HCT116 (cell line): ENCODE measurements at regions not wholly inside any gene's neighbourhood (a gene's known extent, or its start where the extent isn't known, plus 50 kb on each side); places are given as distances from the start of the nearest gene placed in this dataset.

Source experiments
- ATAC-seq: fragments of 200-7000 bp; cut with Tn5 transposase; 2 replicates; pipeline ENCODE4 v1.9.1; 2020; ENCODE audit warnings: mild to moderate bottlenecking, moderate library complexity
- BruUV-seq: library from RNA; stranded (reverse); fragments of 400-500 nt; replicated peaks from 2 replicates; lab custom pipeline; 2021; lab: Mats Ljungman, UMichigan
- CTCF ChIA-PET: fragments of 300-600 bp; sonication (Branson Sonifier 250); formaldehyde crosslinking; loops from one replicate; lab custom pipeline; 2021; ENCODE audit warnings: antibody characterized with exemption; lab: Charles Lee
- POLR2A ChIA-PET: fragments of 300-600, 350-600 bp; sonication (Branson Sonifier 250); formaldehyde crosslinking; loops from one replicate; lab custom pipeline; 2021; ENCODE audit warnings: antibody characterized with exemption; lab: Charles Lee
- RAD21 ChIA-PET, 2 experiments: fragments of 300-600 bp; sonication (Branson Sonifier 250); formaldehyde crosslinking; loops; one replicate each; lab custom pipeline; 2023; ENCODE audit warnings: low total read pairs in 2 of 2; ENCODE audit not compliant: uncharacterized antibody in 2 of 2, unreplicated experiment in 2 of 2, low non-redundant PET in 1 of 2; lab: Charles Lee
- DNase-seq: peaks from one replicate; pipeline ENCODE4 v3.0.0-alpha.2; 2010; ENCODE audit warnings: low read depth, low spot score
- H2AFZ ChIP-seq: fragments of 200-600 bp; shearing (Covaris generic), sonication (generic); 2 replicates; pipeline ENCODE4 v1.6.1; 2017; ENCODE audit warnings: low read depth, mixed run types, mixed read lengths, antibody characterized with exemption, low read length; ENCODE audit not compliant: poor library complexity, severe bottlenecking
- H3K27ac ChIP-seq: 2 replicates; pipeline ENCODE4 v1.5.1; 2012; ENCODE audit warnings: low read depth, low read length
- H3K27me3 ChIP-seq: fragments of 200-600 bp; sonication (generic); 2 replicates; pipeline ENCODE4 v1.6.1; 2016; ENCODE audit warnings: mixed run types, low read length, mixed read lengths; ENCODE audit not compliant: insufficient read depth
- H3K36me3 ChIP-seq, 2 experiments: fragments of 200-500 bp in 1 of 2; fragments of 200-600 bp in 1 of 2; sonication (Bioruptor generic) in 1 of 2; sonication (generic) in 1 of 2; 2 replicates each; pipeline versions ENCODE4 v1.5.1 to v1.6.1; 2014 to 2016; ENCODE audit warnings: low read length in 2 of 2, inconsistent platforms in 1 of 2, mixed read lengths in 1 of 2, mixed run types in 1 of 2; ENCODE audit not compliant: insufficient read depth in 2 of 2, control insufficient read depth in 1 of 2
- H3K4me1 ChIP-seq, 2 experiments: fragments of 200-600 bp in 1 of 2; sonication (generic) in 1 of 2; 2 replicates each; pipeline versions ENCODE4 v1.5.1 to v1.6.1; 2012 to 2017; ENCODE audit warnings: low read length in 2 of 2, inconsistent platforms in 1 of 2, mild to moderate bottlenecking in 1 of 2, mixed read lengths in 1 of 2, mixed run types in 1 of 2, moderate library complexity in 1 of 2; ENCODE audit not compliant: insufficient read depth in 2 of 2, control insufficient read depth in 1 of 2
- H3K4me2 ChIP-seq: fragments of 200-600 bp; sonication (generic); 2 replicates; pipeline ENCODE4 v1.6.1; 2017; ENCODE audit warnings: mixed run types, low read length, mixed read lengths
- H3K4me3 ChIP-seq, 2 experiments: fragments of 200-600 bp in 1 of 2; sonication (generic) in 1 of 2; replicated peaks in 1 of 2; 2 replicates each; pipeline ENCODE4 v1.5.1; 2011 to 2016; ENCODE audit warnings: low read length in 2 of 2, control low read depth in 1 of 2, low read depth in 1 of 2, mild to moderate bottlenecking in 1 of 2, mixed read lengths in 1 of 2, mixed run types in 1 of 2
- H3K79me2 ChIP-seq: fragments of 200-600 bp; sonication (generic); 2 replicates; pipeline ENCODE4 v1.6.1; 2017; ENCODE audit warnings: mild to moderate bottlenecking, mixed run types, low read length, moderate library complexity, mixed read lengths; ENCODE audit not compliant: insufficient read depth
- H3K9ac ChIP-seq: fragments of 200-600 bp; sonication (generic); 2 replicates; pipeline ENCODE4 v1.6.1; 2016; ENCODE audit warnings: low read length, mixed read lengths
- H3K9me2 ChIP-seq: fragments of 200-600 bp; sonication (generic), shearing (Covaris generic); 2 replicates; pipeline ENCODE4 v1.6.1; 2017; ENCODE audit warnings: mixed run types, mild to moderate bottlenecking, moderate library complexity; ENCODE audit not compliant: insufficient read depth
- H3K9me3 ChIP-seq, 2 experiments: fragments of 200-500 bp in 1 of 2; fragments of 200-600 bp in 1 of 2; sonication (Bioruptor generic) in 1 of 2; sonication (generic) in 1 of 2; 2 replicates each; pipeline ENCODE4 v1.6.1; 2014 to 2017; ENCODE audit warnings: low read length in 2 of 2, mixed read lengths in 2 of 2, inconsistent platforms in 1 of 2, low read depth in 1 of 2, mild to moderate bottlenecking in 1 of 2, mixed run types in 1 of 2, moderate library complexity in 1 of 2; ENCODE audit not compliant: control insufficient read depth in 1 of 2, insufficient read depth in 1 of 2
- H4K20me1 ChIP-seq: fragments of 200-600 bp; sonication (generic), shearing (Covaris generic); 2 replicates; pipeline ENCODE4 v1.6.1; 2017; ENCODE audit warnings: mixed run types, mild to moderate bottlenecking, moderate library complexity; ENCODE audit not compliant: insufficient read depth
- FOSL1 ChIP-seq: IDR thresholded peaks from 2 replicates; pipeline ENCODE4 v1.6.1; 2012; ENCODE audit warnings: low read depth
- POLR2A ChIP-seq: IDR thresholded peaks from 2 replicates; pipeline ENCODE4 v1.7.0; 2011; ENCODE audit warnings: borderline replicate concordance; ENCODE audit not compliant: insufficient read depth, insufficient read length; ENCODE audit errors: extremely low read depth
- SIN3A ChIP-seq: IDR thresholded peaks from 2 replicates; pipeline ENCODE4 v1.6.1; 2012; ENCODE audit warnings: low read depth
- ZNF274 ChIP-seq: fragments of 200-500 bp; sonication (Bioruptor generic); IDR thresholded peaks from 2 replicates; pipeline ENCODE4 v1.6.1; 2014; ENCODE audit warnings: mild to moderate bottlenecking, low read depth, low read length, inconsistent platforms
- intact Hi-C: fragments of 100-400 bp; cut with micrococcal nuclease; formaldehyde crosslinking; loops from 2 replicates; pipeline ENCODE4 v1.10.0; 2022
- TF ChIP-seq, protein P1 (sequence below): IDR thresholded peaks from 2 replicates; pipeline ENCODE4 v1.6.1; 2012
- TF ChIP-seq, protein P2 (sequence below): IDR thresholded peaks from 2 replicates; pipeline ENCODE4 v1.6.1; 2012
- TF ChIP-seq, protein P3 (sequence below), 3 experiments: fragments of 200-600 bp in 1 of 3; sonication (generic) in 1 of 3; IDR thresholded peaks in 2 of 3; conservative IDR thresholded peaks in 1 of 3; 2 replicates each; pipeline ENCODE4 v1.5.1; 2012 to 2017; ENCODE audit warnings: low read depth in 2 of 3, low read length in 2 of 3, antibody characterized with exemption in 1 of 3, borderline replicate concordance in 1 of 3, control low read depth in 1 of 3, mild to moderate bottlenecking in 1 of 3, mixed read lengths in 1 of 3, mixed run types in 1 of 3, moderate library complexity in 1 of 3; ENCODE audit not compliant: insufficient read depth in 1 of 3
- TF ChIP-seq, protein P4 (sequence below): IDR thresholded peaks from 2 replicates; pipeline ENCODE4 v1.6.1; 2012; ENCODE audit warnings: low read depth

DNA sequence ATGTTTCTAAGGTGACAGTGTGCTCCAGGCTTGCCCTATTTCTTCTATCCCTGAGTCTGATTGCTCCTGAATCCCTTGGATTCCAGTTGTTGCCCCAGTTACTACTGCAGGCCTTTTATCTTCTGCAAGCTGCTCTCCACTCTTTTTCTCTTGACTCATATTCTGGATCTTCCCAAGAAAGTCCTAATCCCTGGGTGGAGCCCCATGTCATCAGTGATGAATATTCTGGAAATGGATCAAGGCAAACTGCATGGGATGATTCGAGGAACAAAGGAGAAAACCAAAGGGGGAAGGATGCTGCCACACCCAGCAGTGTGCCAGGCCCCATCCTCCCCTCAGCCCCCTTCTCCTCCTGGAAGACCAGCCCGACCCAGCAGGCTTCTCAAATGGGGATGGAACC, 63.3 kb upstream of the ATP2B4 start (continued):
- TF ChIP-seq SIN3A, result no peak
- TF ChIP-seq ZNF274, result no peak
- TF ChIP-seq, protein P1, sequence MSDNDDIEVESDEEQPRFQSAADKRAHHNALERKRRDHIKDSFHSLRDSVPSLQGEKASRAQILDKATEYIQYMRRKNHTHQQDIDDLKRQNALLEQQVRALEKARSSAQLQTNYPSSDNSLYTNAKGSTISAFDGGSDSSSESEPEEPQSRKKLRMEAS, result no peak
- TF ChIP-seq, protein P2, sequence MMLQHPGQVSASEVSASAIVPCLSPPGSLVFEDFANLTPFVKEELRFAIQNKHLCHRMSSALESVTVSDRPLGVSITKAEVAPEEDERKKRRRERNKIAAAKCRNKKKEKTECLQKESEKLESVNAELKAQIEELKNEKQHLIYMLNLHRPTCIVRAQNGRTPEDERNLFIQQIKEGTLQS, result no peak
- TF ChIP-seq POLR2A, result no peak

DNA sequence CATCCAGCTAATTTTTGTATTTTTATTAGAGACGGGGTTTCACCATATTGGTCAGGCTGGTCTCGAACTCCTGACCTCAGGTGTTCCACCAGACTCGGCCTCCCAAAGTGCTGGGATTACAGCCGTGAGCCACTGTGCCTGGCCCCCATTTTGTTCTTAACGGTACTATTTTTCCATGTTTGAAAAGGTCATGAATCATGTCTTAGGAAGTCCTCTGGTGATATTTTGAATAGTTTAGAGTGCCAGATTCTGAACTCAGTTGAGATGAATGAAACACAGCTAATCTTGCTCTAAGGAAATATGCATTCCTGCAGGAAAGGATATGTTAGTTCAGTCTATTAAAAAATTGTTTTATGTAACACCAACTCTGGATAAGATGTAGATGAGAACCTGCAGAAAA, 62.6 kb upstream of the ATP2B4 start:
- H3K4me1 ChIP-seq, result no peaks in the 10 kb centered on the region
- CTCF ChIA-PET, result no interaction called here
- H3K9ac ChIP-seq, result no peak overlapping the region
- H3K9me2 ChIP-seq, result no peaks in the 10 kb centered on the region
- ATAC-seq (no peak), DNase-seq (no peak)
- no peaks in the 10 kb centered on the region for H3K36me3 ChIP-seq
- TF ChIP-seq, protein P3, sequence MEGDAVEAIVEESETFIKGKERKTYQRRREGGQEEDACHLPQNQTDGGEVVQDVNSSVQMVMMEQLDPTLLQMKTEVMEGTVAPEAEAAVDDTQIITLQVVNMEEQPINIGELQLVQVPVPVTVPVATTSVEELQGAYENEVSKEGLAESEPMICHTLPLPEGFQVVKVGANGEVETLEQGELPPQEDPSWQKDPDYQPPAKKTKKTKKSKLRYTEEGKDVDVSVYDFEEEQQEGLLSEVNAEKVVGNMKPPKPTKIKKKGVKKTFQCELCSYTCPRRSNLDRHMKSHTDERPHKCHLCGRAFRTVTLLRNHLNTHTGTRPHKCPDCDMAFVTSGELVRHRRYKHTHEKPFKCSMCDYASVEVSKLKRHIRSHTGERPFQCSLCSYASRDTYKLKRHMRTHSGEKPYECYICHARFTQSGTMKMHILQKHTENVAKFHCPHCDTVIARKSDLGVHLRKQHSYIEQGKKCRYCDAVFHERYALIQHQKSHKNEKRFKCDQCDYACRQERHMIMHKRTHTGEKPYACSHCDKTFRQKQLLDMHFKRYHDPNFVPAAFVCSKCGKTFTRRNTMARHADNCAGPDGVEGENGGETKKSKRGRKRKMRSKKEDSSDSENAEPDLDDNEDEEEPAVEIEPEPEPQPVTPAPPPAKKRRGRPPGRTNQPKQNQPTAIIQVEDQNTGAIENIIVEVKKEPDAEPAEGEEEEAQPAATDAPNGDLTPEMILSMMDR (IDR thresholded peaks at IDR 0.05 in 2 of 3, conservative IDR thresholded peaks at IDR 0.05 in 1 of 3; ENCODE audit: borderline replicate concordance in 1 of 3, insufficient read depth in 1 of 3, low read depth in 2 of 3, low read length in 2 of 3), result no peak
- TF ChIP-seq FOSL1, result no peak
- TF ChIP-seq, protein P4, sequence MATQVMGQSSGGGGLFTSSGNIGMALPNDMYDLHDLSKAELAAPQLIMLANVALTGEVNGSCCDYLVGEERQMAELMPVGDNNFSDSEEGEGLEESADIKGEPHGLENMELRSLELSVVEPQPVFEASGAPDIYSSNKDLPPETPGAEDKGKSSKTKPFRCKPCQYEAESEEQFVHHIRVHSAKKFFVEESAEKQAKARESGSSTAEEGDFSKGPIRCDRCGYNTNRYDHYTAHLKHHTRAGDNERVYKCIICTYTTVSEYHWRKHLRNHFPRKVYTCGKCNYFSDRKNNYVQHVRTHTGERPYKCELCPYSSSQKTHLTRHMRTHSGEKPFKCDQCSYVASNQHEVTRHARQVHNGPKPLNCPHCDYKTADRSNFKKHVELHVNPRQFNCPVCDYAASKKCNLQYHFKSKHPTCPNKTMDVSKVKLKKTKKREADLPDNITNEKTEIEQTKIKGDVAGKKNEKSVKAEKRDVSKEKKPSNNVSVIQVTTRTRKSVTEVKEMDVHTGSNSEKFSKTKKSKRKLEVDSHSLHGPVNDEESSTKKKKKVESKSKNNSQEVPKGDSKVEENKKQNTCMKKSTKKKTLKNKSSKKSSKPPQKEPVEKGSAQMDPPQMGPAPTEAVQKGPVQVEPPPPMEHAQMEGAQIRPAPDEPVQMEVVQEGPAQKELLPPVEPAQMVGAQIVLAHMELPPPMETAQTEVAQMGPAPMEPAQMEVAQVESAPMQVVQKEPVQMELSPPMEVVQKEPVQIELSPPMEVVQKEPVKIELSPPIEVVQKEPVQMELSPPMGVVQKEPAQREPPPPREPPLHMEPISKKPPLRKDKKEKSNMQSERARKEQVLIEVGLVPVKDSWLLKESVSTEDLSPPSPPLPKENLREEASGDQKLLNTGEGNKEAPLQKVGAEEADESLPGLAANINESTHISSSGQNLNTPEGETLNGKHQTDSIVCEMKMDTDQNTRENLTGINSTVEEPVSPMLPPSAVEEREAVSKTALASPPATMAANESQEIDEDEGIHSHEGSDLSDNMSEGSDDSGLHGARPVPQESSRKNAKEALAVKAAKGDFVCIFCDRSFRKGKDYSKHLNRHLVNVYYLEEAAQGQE, result no peak
- H3K27me3 ChIP-seq, result no peaks in the 10 kb centered on the region
- no peaks in the 10 kb centered on the region for H3K9me3 ChIP-seq
- no peaks in the 10 kb centered on the region for H4K20me1 ChIP-seq
- no peaks in the 10 kb centered on the region for H3K79me2 ChIP-seq
- RAD21 ChIA-PET, result no interaction called here
- no peak overlapping the region for H3K27ac ChIP-seq
- BruUV-seq, result no TSS peak
- no peak overlapping the region for H3K4me3 ChIP-seq
- POLR2A ChIA-PET, result interaction anchor here (0.7 kb wide), 1 partner anchor 55 kb away, joined by 3 read pairs; no protein-coding TSS in a partner anchor
- no peak overlapping the region for H3K4me2 ChIP-seq
- intact Hi-C loops, result no loop called here
- no peak overlapping the region for H2AFZ ChIP-seq
